ENCODE measurements at regions not wholly inside any gene's neighbourhood (a gene's known extent, or its start where the extent isn't known, plus 50 kb on each side); places are given as distances from the start of the nearest gene placed in this dataset.

DNA sequence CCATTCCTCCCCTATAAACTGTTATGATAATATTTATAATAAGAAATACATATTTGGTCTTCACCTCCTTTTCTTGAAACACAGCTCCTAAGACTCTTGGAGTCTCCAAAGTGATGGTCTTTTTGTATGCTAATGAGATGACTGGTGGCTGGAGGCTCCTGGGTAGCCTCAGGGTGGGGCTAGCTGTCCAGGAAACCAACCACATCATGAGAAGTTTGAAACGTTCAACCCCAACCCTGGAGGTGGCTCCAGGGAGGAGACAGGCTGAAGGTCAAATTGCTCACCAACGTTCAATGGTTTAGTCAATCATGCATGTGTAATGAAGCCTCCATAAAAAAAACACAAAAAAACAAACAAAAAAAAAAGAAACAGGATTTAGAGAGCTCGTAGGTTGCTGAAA lies 298.7 kb upstream of the MGAT5 start:
- TF ChIP-seq SUZ12 (IDR thresholded peaks at IDR 0.05; ENCODE audit: extremely low read depth, insufficient read depth, insufficient read length) (no peak), ZNF274 (IDR thresholded peaks at IDR 0.05; ENCODE audit: low read depth, low read length) (no peak), YY1 (IDR thresholded peaks at IDR 0.05; ENCODE audit: insufficient read depth, insufficient read length) (no peak)
- H3K4me3 ChIP-seq (ENCODE audit: insufficient read length, low read depth) = no peak overlapping the region
- DNase-seq (ENCODE audit: low read depth, low spot score) = no peak

GRCh38 chr2:133956434-133956935 lies 297.4 kb upstream of the MGAT5 start:
- Histone ChIP-seq H3K9me3 (ENCODE audit: insufficient read depth, low read length) (no peaks in the 10 kb centered on the region), H3K27me3 (ENCODE audit: insufficient read depth, insufficient read length) (no peaks in the 10 kb centered on the region), H3K4me1 (ENCODE audit: insufficient read depth, insufficient read length) (no peaks in the 10 kb centered on the region), H3K9ac (ENCODE audit: insufficient read length, low read depth) (no peak overlapping the region), H3K36me3 (ENCODE audit: insufficient read depth, insufficient read length, low read length) (no peaks in the 10 kb centered on the region), H3K4me3 (ENCODE audit: insufficient read length, low read depth) (no peak overlapping the region)
- DNase-seq (ENCODE audit: low read depth, low spot score) = no peak
- TF ChIP-seq SUZ12 (IDR thresholded peaks at IDR 0.05; ENCODE audit: extremely low read depth, insufficient read depth, insufficient read length) = no peak
- TF ChIP-seq ZNF274 (IDR thresholded peaks at IDR 0.05; ENCODE audit: low read depth, low read length) = no peak
- no peak for TF ChIP-seq YY1 (IDR thresholded peaks at IDR 0.05; ENCODE audit: insufficient read depth, insufficient read length)

More for the DNA sequence above, 298.7 kb upstream of the MGAT5 start:
- Histone ChIP-seq H3K9me3 (ENCODE audit: insufficient read depth, low read length) (no peaks in the 10 kb centered on the region), H3K36me3 (ENCODE audit: insufficient read depth, insufficient read length, low read length) (no peaks in the 10 kb centered on the region), H3K9ac (ENCODE audit: insufficient read length, low read depth) (no peak overlapping the region), H3K4me1 (ENCODE audit: insufficient read depth, insufficient read length) (no peaks in the 10 kb centered on the region), H3K27me3 (ENCODE audit: insufficient read depth, insufficient read length) (no peaks in the 10 kb centered on the region)

DNA sequence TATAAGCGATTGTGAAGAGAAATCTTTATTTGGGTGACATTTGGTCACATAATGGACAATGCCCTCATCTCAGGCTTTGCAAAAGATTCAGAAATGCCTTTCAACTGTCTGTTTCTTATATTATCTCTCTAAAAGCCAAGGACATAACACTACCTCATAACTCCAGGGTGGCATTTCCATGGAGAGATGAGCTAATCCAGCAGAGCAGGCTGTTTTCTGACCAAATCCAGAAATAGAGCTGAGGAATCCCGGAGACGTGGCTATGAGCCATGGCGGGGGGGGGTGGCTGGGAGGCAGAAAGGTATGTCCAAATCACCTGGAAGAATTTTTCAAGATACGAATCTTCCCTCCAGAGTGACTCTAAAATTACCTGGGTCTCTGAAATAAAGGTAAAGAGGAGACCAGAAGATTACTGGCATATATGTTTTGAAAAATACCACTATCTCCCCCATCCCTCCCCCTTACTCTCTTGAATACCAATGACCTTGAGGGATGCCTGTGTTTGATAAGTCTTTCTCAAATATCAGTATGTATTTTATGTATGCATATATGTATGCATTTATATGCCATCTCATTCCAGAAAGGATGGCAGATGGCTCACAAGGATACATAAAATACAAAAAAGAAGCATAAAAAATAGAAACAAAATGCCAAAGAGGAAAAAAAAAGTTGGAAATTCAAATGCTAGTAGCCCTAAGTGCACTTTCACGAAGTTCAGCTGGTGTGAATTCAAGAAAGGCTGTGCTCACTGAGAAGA lies 296.0 kb upstream of the MGAT5 start:
- Histone ChIP-seq H3K9me3 (ENCODE audit: insufficient read depth, low read length) (no peaks in the 10 kb centered on the region), H3K27me3 (ENCODE audit: insufficient read depth, insufficient read length) (no peaks in the 10 kb centered on the region), H3K36me3 (ENCODE audit: insufficient read depth, insufficient read length, low read length) (no peaks in the 10 kb centered on the region), H3K4me3 (ENCODE audit: insufficient read length, low read depth) (no peak overlapping the region), H3K9ac (ENCODE audit: insufficient read length, low read depth) (no peak overlapping the region), H3K4me1 (ENCODE audit: insufficient read depth, insufficient read length) (no peaks in the 10 kb centered on the region)
- DNase-seq (ENCODE audit: low read depth, low spot score) = no peak
- TF ChIP-seq YY1 (IDR thresholded peaks at IDR 0.05; ENCODE audit: insufficient read depth, insufficient read length) = no peak
- no peak for TF ChIP-seq SUZ12 (IDR thresholded peaks at IDR 0.05; ENCODE audit: extremely low read depth, insufficient read depth, insufficient read length)
- TF ChIP-seq ZNF274 (IDR thresholded peaks at IDR 0.05; ENCODE audit: low read depth, low read length) = no peak

DNA sequence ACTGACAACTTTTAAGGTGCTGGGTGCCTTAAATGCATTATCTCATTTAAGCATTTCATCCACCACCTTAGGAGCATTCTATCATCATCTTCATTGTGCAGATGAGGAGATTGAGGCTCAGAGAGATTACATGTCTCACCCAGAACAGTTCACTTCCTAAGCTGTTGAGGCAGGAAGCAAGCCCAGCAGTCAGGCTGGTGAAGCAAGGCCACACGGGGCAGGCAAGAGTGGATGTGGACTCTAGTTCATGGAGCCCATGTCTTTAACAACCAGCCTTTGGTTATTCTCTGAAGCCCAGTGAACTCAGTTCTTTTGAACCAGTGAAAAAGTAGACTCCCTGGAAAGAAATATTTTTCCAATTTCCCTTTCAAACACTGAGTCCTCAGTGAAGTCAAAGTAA lies 294.8 kb upstream of the MGAT5 start:
- H3K27me3 ChIP-seq (ENCODE audit: insufficient read depth, insufficient read length) = no peaks in the 10 kb centered on the region
- no peaks in the 10 kb centered on the region for H3K36me3 ChIP-seq (ENCODE audit: insufficient read depth, insufficient read length, low read length)
- no peaks in the 10 kb centered on the region for H3K9me3 ChIP-seq (ENCODE audit: insufficient read depth, low read length)
- H3K9ac ChIP-seq (ENCODE audit: insufficient read length, low read depth) = no peak overlapping the region
- H3K4me3 ChIP-seq (ENCODE audit: insufficient read length, low read depth) = no peak overlapping the region
- DNase-seq (ENCODE audit: low read depth, low spot score) = no peak
- H3K4me1 ChIP-seq (ENCODE audit: insufficient read depth, insufficient read length) = no peaks in the 10 kb centered on the region
- no peak for TF ChIP-seq ZNF274 (IDR thresholded peaks at IDR 0.05; ENCODE audit: low read depth, low read length)
- TF ChIP-seq YY1 (IDR thresholded peaks at IDR 0.05; ENCODE audit: insufficient read depth, insufficient read length) = no peak

DNA sequence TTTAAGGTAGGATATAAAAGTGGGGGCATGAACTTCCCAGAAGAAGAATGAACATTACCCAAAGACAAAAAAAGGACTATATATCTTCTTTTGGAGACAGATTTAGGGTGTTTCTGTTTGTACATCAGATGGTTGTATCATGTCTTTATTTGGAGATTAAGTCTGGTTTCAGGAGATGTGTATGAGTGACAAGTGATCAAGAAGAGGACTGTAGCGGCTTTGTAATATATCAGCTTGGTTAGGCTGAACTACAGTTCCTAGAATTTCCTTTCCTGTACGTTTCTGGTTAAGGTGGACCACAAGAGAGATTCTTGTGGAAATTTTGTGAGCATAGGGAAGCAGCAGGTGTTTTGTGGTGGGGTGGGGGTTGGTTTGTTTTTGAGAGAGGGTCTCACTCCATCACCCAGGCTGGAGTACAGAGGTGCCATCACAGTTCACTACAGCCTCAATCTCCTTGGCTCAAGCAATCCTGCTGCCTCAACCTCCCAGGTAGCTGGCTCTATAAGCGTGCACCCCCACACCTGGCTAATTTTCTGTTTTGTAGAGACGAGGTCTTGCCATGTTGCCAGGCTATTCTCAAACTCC lies 287.1 kb upstream of the MGAT5 start:
- H3K4me3 ChIP-seq (ENCODE audit: insufficient read length, low read depth) = no peak overlapping the region
- H3K9me3 ChIP-seq (ENCODE audit: insufficient read depth, low read length) = no peaks in the 10 kb centered on the region
- no peaks in the 10 kb centered on the region for H3K4me1 ChIP-seq (ENCODE audit: insufficient read depth, insufficient read length)
- H3K9ac ChIP-seq (ENCODE audit: insufficient read length, low read depth) = no peak overlapping the region
- H3K27me3 ChIP-seq (ENCODE audit: insufficient read depth, insufficient read length) = no peaks in the 10 kb centered on the region
- no peak for TF ChIP-seq SUZ12 (IDR thresholded peaks at IDR 0.05; ENCODE audit: extremely low read depth, insufficient read depth, insufficient read length)
- TF ChIP-seq ZNF274 (IDR thresholded peaks at IDR 0.05; ENCODE audit: low read depth, low read length) = no peak
- DNase-seq (ENCODE audit: low read depth, low spot score) = no peak
- no peaks in the 10 kb centered on the region for H3K36me3 ChIP-seq (ENCODE audit: insufficient read depth, insufficient read length, low read length)

DNA sequence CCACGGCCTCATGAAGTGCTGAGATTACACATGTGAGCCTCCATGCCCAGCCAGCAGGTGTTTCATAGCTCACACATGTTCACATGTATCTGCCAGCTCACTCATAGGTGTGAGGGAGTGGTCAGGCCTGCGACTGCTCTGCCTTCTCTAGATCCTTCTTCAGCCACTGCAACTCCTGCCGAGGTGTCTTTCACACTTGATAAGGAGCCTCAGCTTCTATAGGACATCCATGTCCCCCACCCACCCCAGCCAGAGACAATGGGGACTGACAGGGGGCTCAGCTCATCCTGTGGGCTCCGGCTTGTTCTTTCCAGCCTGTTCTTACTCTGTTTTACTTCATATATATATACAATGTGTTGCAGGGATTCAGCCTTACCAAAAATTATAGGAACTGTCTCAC lies 286.5 kb upstream of the MGAT5 start:
- Histone ChIP-seq H3K9me3 (ENCODE audit: insufficient read depth, low read length) (no peaks in the 10 kb centered on the region), H3K4me3 (ENCODE audit: insufficient read length, low read depth) (no peak overlapping the region), H3K9ac (ENCODE audit: insufficient read length, low read depth) (no peak overlapping the region), H3K36me3 (ENCODE audit: insufficient read depth, insufficient read length, low read length) (no peaks in the 10 kb centered on the region), H3K27me3 (ENCODE audit: insufficient read depth, insufficient read length) (no peaks in the 10 kb centered on the region), H3K4me1 (ENCODE audit: insufficient read depth, insufficient read length) (no peaks in the 10 kb centered on the region)
- no peak for TF ChIP-seq ZNF274 (IDR thresholded peaks at IDR 0.05; ENCODE audit: low read depth, low read length)
- TF ChIP-seq YY1 (IDR thresholded peaks at IDR 0.05; ENCODE audit: insufficient read depth, insufficient read length) = no peak
- TF ChIP-seq SUZ12 (IDR thresholded peaks at IDR 0.05; ENCODE audit: extremely low read depth, insufficient read depth, insufficient read length) = no peak
- DNase-seq (ENCODE audit: low read depth, low spot score) = no peak

DNA sequence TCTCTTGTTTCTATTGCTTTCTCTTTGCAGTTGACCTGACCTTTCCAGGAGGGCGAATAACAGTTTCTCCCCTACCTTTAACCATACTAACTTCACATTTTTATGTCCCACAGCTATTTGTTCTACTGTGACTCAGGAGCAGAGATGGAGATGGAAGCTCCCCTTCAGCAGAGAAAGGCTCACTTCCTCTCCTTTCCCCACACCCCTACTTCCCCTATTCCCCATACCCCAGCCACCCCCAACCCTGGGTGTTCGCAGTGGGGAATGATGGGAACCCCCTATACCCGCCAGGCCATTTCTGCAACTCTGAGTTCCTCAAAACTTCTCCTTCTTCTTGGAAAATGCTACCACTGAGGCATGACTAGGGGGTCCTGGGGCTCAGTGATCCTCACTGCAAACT lies 285.4 kb upstream of the MGAT5 start:
- TF ChIP-seq ZNF274 (IDR thresholded peaks at IDR 0.05; ENCODE audit: low read depth, low read length) = no peak
- no peak for TF ChIP-seq YY1 (IDR thresholded peaks at IDR 0.05; ENCODE audit: insufficient read depth, insufficient read length)
- no peak for TF ChIP-seq SUZ12 (IDR thresholded peaks at IDR 0.05; ENCODE audit: extremely low read depth, insufficient read depth, insufficient read length)
- H3K36me3 ChIP-seq (ENCODE audit: insufficient read depth, insufficient read length, low read length) = no peaks in the 10 kb centered on the region
- H3K27me3 ChIP-seq (ENCODE audit: insufficient read depth, insufficient read length) = no peaks in the 10 kb centered on the region
- no peaks in the 10 kb centered on the region for H3K9me3 ChIP-seq (ENCODE audit: insufficient read depth, low read length)
- H3K4me1 ChIP-seq (ENCODE audit: insufficient read depth, insufficient read length) = no peaks in the 10 kb centered on the region
- H3K9ac ChIP-seq (ENCODE audit: insufficient read length, low read depth) = no peak overlapping the region
- no peak for DNase-seq (ENCODE audit: low read depth, low spot score)
- H3K4me3 ChIP-seq (ENCODE audit: insufficient read length, low read depth) = no peak overlapping the region
